AG09319 (cell line): ENCODE measurements at regions not wholly inside any gene's neighbourhood (a gene's known extent, or its start where the extent isn't known, plus 50 kb on each side); places are given as distances from the start of the nearest gene placed in this dataset.

ENCODE experiments used
- DNase-seq: peaks from one replicate; pipeline ENCODE4 v3.0.0-alpha.2; 2010; ENCODE audit warnings: low read depth; ENCODE audit errors: extremely low read depth
- CTCF ChIP-seq: IDR thresholded peaks from 2 replicates; pipeline ENCODE4 v1.5.1; 2011; ENCODE audit warnings: low read depth, mild to moderate bottlenecking, inconsistent platforms, low read length, moderate library complexity

- TF ChIP-seq CTCF: no peak
- no peak for DNase-seq
Observed at GRCh38 chr10:78401624-78402367, 368.1 kb downstream of the RPS24 start.

GRCh38 chr10:78402591-78402990 lies 368.9 kb downstream of the RPS24 start:
- DNase-seq: no peak
- no peak for TF ChIP-seq CTCF

- no peak for TF ChIP-seq CTCF
- DNase-seq: no peak
Observed at GRCh38 chr10:78403781-78404180, 370.1 kb downstream of the RPS24 start.

GRCh38 chr10:78404296-78404695 lies 370.6 kb downstream of the RPS24 start:
- DNase-seq: no peak
- TF ChIP-seq CTCF: no peak

- no peak for TF ChIP-seq CTCF
- DNase-seq: no peak
Observed at GRCh38 chr10:78405231-78405630, 371.6 kb downstream of the RPS24 start.

- no peak for TF ChIP-seq CTCF
- DNase-seq: no peak
Observed at GRCh38 chr10:78405736-78406135, 372.1 kb downstream of the RPS24 start.

GRCh38 chr10:78406648-78407008 lies 373.0 kb downstream of the RPS24 start:
- no peak for TF ChIP-seq CTCF
- DNase-seq: no peak
